ENCODE measurements at regions not wholly inside any gene's neighbourhood (a gene's known extent, or its start where the extent isn't known, plus 50 kb on each side); places are given as distances from the start of the nearest gene placed in this dataset.

GRCh38 chr9:78383130-78383529, 86.2 kb downstream of the PSAT1 start:
- H3K27ac ChIP-seq: no peak overlapping the region
- WGBS, 3 donors: 29 to 41% (median 32%) methylated on average over 3 of the region's 3 CpGs
- no peaks in the 10 kb centered on the region for H3K36me3 ChIP-seq
- no peak overlapping the region for H3K4me3 ChIP-seq
- intact Hi-C loops (cut with DNase I): no loop called here
- H3K27me3 ChIP-seq: no peaks in the 10 kb centered on the region
- no peak for DNase-seq
- no peaks in the 10 kb centered on the region for H3K9me3 ChIP-seq
- no peak for TF ChIP-seq POLR2A (IDR thresholded peaks at IDR 0.05)
- no peak for TF ChIP-seq CTCF (IDR thresholded peaks at IDR 0.05)
- H3K4me1 ChIP-seq (ENCODE audit: insufficient read depth): peaks cover 2% of the 10 kb centered on the region

GRCh38 chr9:78386348-78386747, 89.4 kb downstream of the PSAT1 start:
- WGBS, 3 donors: 97 to 100% (median 97%) methylated on average over 1 of the region's 1 CpG
- no peaks in the 10 kb centered on the region for H3K36me3 ChIP-seq
- no peak overlapping the region for H3K4me3 ChIP-seq
- peaks cover 2% of the 10 kb centered on the region for H3K4me1 ChIP-seq (ENCODE audit: insufficient read depth)
- no peak for TF ChIP-seq CTCF (IDR thresholded peaks at IDR 0.05)
- TF ChIP-seq EP300 (IDR thresholded peaks at IDR 0.05): no peak
- no peak for TF ChIP-seq POLR2A (IDR thresholded peaks at IDR 0.05)
- intact Hi-C loops (cut with DNase I): no loop called here
- DNase-seq: no peak
- H3K27me3 ChIP-seq: no peaks in the 10 kb centered on the region
- no peak overlapping the region for H3K27ac ChIP-seq
- H3K9me3 ChIP-seq: no peaks in the 10 kb centered on the region

GRCh38 chr9:78386773-78387172, 89.8 kb downstream of the PSAT1 start:
- no peaks in the 10 kb centered on the region for H3K9me3 ChIP-seq
- no peak for DNase-seq
- H3K27ac ChIP-seq: no peak overlapping the region
- no peaks in the 10 kb centered on the region for H3K36me3 ChIP-seq
- intact Hi-C loops (cut with DNase I): no loop called here
- H3K27me3 ChIP-seq: no peaks in the 10 kb centered on the region
- no peak overlapping the region for H3K4me3 ChIP-seq
- TF ChIP-seq EP300 (IDR thresholded peaks at IDR 0.05): no peak
- TF ChIP-seq POLR2A (IDR thresholded peaks at IDR 0.05): no peak
- TF ChIP-seq CTCF (IDR thresholded peaks at IDR 0.05): no peak
- H3K4me1 ChIP-seq (ENCODE audit: insufficient read depth): peaks cover 2% of the 10 kb centered on the region

- no peaks in the 10 kb centered on the region for H3K36me3 ChIP-seq
- WGBS, 3 donors: 89 to 90% (median 90%) methylated on average over 2 of the region's 2 CpGs
- DNase-seq: no peak
- no peaks in the 10 kb centered on the region for H3K9me3 ChIP-seq
- H3K4me1 ChIP-seq (ENCODE audit: insufficient read depth): no peaks in the 10 kb centered on the region
- TF ChIP-seq EP300 (IDR thresholded peaks at IDR 0.05) (no peak), CTCF (IDR thresholded peaks at IDR 0.05) (no peak), POLR2A (IDR thresholded peaks at IDR 0.05) (no peak)
- H3K27ac ChIP-seq: no peak overlapping the region
- intact Hi-C loops (cut with DNase I): no loop called here
- no peaks in the 10 kb centered on the region for H3K27me3 ChIP-seq
- H3K4me3 ChIP-seq: no peak overlapping the region
Measured at GRCh38 chr9:78393340-78393739, 96.4 kb downstream of the PSAT1 start.

GRCh38 chr9:78393932-78394331, 97.0 kb downstream of the PSAT1 start:
- no peak for TF ChIP-seq EP300 (IDR thresholded peaks at IDR 0.05)
- H3K36me3 ChIP-seq: no peaks in the 10 kb centered on the region
- no peaks in the 10 kb centered on the region for H3K4me1 ChIP-seq (ENCODE audit: insufficient read depth)
- no peak overlapping the region for H3K4me3 ChIP-seq
- H3K27me3 ChIP-seq: no peaks in the 10 kb centered on the region
- H3K9me3 ChIP-seq: no peaks in the 10 kb centered on the region
- WGBS, 3 donors: 79 to 92% (median 86%) methylated on average over 2 of the region's 2 CpGs
- DNase-seq: no peak
- no peak overlapping the region for H3K27ac ChIP-seq
- intact Hi-C loops (cut with DNase I): no loop called here

Measured in ovary (tissue), 7 donors.